ENCODE measurements at regions not wholly inside any gene's neighbourhood (a gene's known extent, or its start where the extent isn't known, plus 50 kb on each side); places are given as distances from the start of the nearest gene placed in this dataset.

DNA sequence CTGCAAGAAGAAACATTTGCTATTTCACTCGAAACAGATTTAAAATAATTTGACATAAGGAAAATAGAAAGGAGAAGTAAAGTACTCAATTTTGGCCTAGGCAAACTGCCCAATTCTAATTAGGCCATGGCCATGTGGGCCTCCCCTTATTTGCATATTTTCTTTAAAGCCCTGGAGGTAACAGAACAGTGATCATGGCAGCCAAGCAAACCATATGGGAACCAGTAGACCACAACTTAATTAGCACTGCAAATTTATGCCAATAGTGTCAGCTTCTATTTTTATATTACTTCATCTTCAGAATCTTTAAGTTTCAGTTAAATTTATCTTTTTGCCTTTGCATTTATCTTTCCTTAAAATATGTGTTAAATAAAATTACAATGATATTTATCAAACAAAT is 63.3 kb upstream of the THSD7A start:
- no peak for DNase-seq (ENCODE audit: low read depth in 2 of 2)

DNA sequence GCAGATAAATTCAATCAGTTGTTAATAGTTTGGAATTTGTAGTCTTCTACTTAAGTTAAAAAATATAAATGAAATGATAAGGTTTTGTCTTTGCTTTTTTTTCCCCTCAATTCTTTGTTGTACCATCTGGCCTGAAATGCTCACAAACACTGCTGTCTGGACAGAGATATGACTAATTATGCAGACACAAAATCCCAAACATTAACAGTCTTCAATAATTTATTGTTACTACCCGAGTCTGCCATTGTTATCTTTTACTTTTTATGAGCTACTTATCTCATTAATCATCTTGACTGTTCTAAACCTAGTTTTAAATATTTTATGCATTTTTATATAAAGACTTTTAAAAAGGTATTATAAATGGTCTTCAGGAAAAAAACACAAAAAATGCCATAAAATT is 64.7 kb upstream of the THSD7A start:
- no peak for DNase-seq (ENCODE audit: low read depth in 2 of 2)

DNA sequence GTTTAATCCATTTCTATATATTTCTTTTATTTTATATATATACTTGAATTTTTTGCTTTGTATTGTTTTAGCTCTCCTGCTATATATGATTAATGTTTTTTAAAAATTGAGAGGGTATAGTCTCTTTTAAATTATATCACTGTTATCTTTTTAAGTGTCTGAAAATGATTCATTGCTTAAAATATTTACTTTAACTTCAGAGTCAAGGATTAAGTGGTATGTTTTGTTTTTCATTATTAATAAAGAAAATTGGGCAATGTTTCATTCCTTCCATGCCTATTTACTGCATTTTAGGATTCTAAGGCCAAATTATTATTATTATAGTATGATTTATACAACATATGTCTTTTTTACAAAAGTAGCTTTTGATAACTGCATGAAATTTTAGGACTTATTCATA is 67.2 kb upstream of the THSD7A start:
- no peak for DNase-seq (ENCODE audit: low read depth in 2 of 2)

DNA sequence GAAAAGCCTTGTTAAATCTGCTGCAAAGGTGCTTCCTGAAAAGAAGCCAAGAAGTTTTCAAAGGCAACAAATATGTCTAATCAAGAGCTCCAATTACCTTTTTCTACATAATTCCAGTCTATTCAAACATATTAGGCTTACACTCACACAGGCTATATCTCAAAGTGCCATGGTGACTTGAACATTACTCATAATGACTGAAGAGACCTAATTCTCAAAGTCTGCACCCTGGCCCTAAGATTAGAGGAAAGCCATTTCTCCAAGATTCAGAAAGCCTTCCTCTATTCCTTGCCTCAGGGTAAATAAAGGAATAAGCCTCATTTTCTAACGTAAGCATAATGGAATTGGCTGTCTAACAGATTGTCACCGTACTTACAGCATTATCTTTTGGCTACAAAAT is 78.3 kb upstream of the THSD7A start:
- no peak for DNase-seq (ENCODE audit: low read depth in 2 of 2)

DNA sequence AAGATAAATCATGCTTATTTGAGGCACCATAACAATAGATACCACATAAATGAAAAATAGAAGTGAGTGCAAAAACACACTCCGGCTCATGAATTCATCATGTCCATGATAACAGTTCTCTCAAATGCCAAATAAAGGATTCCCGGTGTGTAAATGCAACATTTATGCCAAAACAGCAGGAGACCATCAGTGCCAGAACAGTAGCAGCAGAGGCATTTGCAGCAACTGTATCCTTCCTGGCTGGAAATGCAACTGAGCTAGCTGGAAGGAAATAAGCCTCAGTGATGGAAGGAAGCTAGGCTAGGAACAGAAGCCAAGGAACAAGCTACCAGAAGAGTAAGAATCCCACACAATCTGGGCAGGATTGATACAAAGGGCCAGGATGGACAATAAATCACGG is 79.9 kb upstream of the THSD7A start:
- DNase-seq (ENCODE audit: low read depth in 2 of 2) = no peak

DNA sequence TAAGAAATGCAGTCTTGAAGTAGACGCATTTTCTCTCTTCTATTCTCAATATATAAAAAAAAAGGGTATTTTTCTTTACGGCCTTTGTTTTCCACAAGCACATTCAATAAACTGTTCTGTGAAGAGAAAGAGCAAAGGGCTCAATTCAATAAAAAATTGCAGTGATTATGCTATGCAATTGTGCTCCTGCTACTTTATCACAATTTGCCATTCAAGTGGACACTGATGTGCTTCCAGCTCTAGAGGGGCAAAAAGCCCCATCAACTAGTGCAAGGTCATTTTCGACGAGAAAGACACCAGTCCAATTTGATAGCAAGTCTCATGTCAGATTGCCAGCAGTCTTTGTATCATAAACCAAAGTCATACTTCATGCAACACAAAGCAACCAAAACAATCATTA is 82.6 kb upstream of the THSD7A start:
- no peak for DNase-seq (ENCODE audit: low read depth in 2 of 2)

DNA sequence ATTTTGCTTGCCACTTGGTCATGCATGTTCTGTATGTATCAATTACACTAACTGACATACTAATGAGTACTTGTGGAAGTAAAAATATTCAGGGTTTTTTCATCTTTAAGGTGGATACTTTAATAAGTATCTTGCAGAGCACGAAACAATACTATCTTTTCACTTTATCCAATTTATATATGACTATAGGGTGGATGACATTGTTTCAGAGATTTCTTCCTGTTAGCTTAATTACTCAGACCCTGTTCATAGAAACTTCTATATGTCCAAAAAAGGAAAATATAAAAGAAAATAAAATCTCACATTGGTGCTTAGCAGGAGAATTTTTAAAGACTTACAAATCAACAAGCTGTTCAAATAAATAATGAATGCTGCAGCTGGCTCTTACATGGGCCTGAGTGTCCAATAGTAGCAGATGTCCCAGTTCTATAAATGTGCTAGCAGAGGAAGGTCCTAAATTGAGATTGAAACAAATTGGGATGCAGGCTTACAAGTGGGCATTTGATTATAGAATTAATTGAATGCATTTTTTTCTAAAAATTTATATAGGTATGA is 91.5 kb upstream of the THSD7A start:
- no peak for DNase-seq (ENCODE audit: low read depth in 2 of 2)

DNA sequence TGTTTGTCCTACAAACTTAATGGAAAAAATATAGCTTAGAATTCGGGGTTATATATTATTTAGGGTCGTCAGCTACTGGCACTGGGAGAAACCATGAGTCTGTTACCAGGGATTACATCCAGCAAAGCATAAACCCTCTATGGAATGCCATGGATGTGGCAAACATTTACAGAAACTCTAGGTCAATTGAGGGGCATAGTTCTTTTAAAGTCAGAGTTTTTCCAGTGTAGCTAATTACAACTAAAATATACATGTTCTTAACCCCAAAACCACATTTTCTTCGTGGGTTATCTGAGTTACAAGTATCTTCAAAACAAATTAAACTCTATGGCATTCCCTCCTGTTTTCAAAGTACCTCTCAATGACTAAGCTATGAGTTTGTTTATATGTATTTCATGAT is 99.3 kb upstream of the THSD7A start:
- DNase-seq (ENCODE audit: low read depth in 2 of 2) = no peak

DNA sequence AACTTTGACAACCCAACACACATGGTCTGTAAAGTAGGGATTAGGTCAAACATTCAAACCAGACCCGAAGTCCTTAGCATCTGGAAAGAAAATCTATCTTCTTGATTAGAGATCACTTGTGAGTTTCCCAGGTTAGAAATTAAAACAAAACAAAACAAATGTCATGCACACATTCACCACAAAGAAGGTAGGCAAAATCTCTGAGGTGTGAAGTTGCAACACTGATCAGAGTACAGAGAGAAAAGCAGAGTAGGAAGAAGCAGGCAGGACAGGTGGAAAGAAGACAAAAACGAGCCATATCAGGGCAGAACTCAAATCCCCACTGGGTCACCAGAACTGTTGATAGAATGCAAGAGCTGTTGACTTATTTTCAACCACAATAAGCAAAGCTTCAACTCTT is 102.8 kb upstream of the THSD7A start:
- DNase-seq (ENCODE audit: low read depth in 2 of 2) = no peak

DNA sequence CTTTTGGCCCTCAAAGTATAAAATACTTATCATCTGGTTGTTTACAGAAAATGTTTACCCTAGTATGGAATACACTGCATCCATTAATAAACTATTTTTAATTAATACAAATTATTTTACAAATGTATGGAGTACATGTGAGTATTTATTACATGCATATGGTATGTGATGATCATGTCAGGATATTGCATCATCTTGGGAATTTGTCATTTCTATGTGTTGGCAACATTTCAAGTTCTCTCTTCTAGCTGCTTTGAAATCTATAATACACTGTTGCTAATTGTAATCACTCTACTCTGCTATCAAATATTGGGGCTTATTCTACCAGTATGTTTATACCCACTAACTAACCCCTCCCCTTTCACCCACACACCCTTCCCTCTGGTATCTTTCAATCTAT is 103.9 kb upstream of the THSD7A start:
- no peak for DNase-seq (ENCODE audit: low read depth in 2 of 2)

DNA sequence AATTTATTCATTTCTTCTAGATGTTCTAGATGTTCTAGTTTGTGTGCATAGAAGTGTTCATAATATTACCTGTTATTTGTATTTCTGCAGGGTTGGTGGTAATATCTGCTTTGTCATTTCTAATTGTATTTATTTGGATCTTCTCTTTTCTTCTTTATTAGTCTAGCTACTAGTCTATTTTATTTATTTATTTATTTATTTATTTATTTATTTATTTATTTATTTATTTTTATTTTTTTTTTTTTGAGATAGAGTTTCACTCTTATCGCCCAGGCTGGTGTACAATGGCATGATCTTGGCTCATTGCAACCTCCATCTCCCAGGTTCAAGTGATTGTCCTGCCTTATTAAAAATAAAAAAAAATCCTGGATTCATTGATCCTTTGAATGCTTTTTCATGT is 114.8 kb upstream of the THSD7A start:
- DNase-seq (ENCODE audit: low read depth in 2 of 2) = no peak

DNA sequence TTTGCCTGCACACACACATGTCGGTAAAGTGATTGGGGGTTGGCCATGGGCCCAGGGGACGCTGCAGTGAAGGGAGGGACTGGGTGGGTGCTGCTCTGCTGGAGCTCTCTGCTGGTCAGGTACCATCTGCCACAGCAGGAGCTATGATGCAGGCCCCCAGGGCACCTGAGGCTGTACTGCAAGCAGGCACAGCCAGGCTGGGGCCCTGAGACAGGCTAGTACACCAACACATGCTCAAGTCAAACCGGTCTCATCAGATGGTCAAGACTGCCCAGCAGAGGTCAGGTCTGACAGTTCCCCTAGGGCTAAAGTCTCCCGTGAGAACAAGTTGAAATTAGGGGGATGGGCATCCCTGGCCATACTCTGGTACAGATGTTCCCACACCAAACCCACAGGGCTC is 118.3 kb upstream of the THSD7A start:
- DNase-seq (ENCODE audit: low read depth in 2 of 2) = no peak

DNA sequence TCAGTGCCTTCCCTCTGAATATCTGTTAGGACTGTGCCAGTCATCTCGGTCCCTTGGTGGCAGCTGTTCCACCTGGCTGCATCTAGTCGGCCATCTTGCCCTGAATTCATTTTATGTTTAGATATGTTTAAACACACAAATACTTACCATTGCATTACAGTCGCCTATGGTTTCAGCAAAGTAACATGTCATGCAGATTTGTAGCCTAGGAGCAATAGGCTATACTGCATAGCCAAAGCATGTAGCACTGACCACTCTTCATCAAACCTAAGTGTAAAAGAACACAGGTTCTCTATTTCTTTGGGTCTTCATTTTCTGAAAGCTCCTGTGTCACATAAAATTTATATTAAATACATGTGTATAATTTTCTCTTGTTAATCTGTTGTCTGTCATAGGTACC is 118.9 kb upstream of the THSD7A start:
- DNase-seq (ENCODE audit: low read depth in 2 of 2) = no peak

DNA sequence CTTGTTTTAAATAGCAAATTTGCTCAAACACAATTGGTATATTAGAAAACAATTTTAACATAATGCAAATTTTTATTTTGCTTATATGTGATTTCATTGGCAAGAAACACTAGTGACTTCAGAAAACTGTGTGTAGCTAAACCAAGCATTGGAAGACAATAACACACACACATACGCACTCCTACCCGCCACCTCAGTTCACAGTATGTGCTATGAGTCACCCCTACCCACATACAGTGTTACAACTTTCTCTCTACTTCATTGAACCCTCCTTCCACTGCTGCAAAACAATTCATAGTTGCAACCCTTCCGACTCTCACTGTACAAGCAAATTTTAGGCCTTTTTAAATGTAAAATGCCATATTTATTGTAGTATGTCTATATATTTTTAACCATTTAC is 119.9 kb upstream of the THSD7A start:
- DNase-seq (ENCODE audit: low read depth in 2 of 2) = no peak

DNA sequence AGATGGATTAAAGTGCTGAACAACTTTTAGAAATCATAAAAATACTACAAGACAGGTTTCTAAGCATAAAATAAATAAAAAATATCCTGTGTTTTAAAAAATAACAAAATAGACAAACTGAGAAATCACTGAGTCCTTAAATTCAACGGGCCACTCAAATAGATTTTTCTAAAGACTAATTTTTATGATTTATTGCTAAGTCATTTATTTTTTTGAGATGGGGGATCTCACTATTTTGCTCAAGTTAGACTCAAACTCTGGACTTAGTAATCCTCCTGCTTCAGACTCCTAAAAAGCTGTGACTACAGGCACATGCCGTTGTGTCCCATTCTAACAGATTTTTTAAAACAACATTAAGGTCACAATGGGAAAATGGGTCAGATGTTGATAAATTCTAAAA is 121.0 kb upstream of the THSD7A start:
- DNase-seq (ENCODE audit: low read depth in 2 of 2) = no peak

DNA sequence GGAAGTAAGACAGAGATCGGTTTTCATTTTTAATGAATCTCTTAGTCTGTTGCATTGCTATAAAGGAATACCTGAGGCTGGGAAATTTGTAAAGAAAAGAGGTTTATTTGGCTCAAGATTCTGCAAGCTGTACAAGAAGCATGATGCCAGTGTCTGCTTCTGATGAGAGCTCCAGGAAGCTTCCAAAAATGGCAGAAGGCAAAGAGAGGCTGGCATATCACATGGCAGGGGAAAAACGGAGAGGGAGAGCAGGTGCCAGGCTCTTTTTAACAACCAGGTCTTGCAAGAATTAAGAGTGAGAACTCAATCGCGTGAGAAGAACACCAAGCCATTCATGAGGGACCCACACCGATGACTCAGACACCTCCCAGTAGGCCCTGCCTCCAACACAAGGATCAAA is 125.0 kb upstream of the THSD7A start:
- no peak for DNase-seq (ENCODE audit: low read depth in 2 of 2)

DNA sequence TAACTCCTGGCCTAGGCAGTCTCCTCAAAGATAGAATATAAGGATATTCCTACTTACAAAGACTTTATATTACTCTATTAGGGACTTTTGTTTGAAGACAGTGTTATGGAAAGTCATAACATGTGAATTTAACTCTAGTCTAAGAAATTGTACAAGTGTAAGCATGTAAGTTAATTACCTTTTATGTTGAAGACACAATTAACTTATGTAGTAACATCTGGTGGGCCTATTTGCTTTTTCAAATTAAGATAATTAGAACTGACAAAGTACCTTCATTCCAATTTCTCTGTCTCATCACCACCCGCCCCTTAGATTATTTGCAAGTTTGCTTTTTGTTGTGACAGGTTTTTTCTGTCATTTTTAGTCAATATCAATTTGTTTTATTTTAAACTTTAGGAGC is 126.0 kb upstream of the THSD7A start:
- no peak for DNase-seq (ENCODE audit: low read depth in 2 of 2)

DNA sequence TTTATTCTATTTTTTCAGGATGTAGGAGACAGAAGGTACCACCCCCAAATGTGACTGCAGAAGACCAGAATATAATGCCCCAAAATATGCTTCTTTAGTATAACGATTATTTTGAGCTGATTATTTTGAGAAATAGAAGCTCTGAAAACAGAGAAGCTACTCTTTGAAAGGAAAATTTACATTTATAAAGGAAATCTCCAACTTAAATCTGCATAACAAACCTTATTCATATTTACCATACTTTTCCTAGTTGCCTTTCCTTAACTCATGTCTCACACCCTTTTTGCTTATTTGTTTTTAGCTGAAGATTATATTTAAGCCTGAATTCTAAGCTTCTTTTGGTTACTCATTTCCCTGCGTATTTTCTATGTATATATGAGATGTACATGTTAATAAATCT is 127.1 kb upstream of the THSD7A start:
- DNase-seq (ENCODE audit: low read depth in 2 of 2) = no peak

DNA sequence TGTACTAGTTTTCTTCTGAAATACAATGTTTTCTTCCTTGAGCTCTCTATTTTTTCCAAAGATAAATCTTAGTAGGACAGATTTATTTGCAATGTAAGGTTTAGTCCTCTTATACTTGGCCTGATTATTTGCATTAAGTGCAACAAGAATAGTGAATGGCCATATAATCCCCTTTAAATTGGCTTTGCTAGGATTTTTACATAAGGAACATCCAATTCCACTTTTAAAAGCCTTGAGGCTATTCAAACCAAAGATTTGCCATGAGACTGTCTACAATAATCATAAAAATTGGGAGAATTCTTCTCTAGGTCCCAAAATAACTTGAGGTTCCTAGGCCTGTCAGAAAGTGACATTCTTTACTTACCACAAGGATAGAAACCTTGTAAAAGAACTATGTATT is 128.6 kb upstream of the THSD7A start:
- no peak for DNase-seq (ENCODE audit: low read depth in 2 of 2)

DNA sequence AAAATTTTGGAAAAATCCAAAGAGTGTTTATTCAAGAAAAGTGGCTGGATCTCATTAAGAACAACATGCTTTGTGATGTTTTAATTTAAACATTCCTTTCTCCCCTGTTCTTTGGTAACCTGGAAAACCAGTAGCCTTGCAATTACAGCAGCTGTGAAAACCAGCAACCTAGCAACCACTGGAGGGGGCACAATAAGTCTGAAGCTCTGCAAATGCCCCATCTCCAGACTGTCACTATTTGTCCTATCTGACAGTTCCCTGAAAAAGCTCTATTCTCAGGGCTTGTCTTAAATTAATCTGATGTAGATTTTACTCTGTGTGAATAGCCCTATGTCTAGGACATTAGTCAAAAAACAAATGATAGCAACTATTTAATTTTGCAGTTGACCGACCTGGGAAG is 137.6 kb upstream of the THSD7A start:
- no peak for DNase-seq (ENCODE audit: low read depth in 2 of 2)

DNA sequence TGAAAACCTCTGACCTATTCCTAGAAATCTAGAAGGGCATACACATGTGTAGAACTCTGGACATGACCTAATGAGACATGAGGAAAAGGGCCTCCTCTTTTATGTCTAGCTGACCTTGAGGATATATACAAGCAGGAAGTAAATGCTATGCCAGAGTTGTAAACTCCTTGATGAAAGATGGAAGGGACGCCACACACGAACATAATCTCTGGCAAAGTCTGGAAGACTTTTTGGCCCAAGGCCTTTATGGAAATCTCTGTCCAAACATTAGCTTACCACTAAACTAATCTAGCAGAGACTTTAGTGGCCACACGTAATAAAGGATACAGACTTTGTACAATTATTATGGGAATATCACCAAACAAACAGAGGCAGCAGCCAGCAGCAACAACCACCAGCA is 138.1 kb upstream of the THSD7A start:
- no peak for DNase-seq (ENCODE audit: low read depth in 2 of 2)

DNA sequence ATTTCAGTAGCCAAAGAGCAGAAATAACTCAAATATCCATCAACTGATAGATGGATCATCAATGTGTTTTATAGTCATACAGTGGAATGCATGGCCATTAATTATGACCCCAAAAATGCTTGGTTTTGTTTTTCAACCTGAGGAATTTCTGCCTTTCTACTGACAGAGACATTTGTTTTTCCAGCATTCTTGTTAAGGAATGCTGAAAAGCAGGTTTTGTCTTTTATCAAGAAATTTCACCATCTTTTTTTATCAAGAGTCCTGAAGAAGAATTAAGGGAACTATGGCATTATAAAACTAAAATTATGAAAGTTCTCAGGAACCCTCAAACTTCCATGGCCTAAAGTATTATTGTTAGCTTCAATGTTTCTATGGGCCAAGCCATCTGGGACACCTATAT is 153.4 kb upstream of the THSD7A start:
- no peak for DNase-seq (ENCODE audit: low read depth in 2 of 2)

DNA sequence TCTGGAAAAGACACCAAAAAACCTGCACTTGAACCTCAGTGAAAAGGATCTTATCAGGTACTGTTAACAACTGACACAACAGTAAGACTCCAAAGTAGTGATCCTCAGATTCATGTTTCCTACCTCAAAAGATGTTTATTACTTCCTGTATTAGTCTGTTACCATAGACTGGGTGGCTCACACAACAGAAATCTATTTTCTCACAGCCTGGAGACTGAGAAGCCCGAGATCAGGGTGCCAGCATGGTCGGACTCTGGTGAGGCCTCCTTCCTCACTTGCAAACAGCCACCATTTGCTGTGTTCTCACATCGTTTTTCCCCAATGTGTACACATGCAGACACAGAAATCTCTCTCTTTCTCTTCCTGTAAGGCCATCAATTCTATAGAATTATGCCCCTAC is 154.0 kb upstream of the THSD7A start:
- no peak for DNase-seq (ENCODE audit: low read depth in 2 of 2)

DNA sequence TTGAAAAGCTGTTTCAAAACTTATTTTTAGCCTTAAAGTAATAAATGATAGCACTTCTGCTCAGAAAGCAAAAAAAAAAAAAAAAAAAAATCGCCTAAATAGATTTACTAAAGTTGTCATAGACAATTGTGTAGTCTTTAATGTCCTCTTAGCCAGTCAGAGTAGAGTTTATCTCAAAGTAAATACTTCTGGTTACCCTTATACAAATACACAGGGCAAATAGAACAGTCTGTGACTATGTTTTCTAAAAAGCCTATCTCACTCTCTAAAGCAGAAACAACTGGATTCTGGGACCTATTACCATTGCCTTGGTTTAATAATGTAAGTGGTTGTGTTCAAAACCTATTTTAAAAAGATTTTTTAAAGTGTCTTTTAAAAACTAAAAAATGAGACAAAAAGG is 156.2 kb upstream of the THSD7A start:
- DNase-seq (ENCODE audit: low read depth in 2 of 2) = no peak

DNA sequence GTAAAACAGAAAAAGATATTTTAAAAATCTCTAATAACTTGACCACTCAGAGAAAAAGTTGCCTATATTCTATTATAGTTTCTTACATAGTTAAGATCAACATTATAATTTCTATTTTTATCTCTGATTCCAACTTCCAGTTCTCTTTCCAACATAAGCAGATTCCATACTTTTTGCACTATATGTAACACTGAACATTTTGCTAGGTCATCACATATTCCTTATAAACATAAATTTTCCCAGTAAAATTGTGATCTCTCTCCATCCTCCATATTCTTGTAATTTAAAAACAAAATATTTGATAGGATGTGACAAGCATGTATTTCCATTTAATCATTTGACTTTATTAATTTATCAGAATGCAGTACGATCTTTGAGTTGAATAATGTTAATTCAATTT is 170.4 kb upstream of the THSD7A start:
- no peak for DNase-seq (ENCODE audit: low read depth in 2 of 2)

All from stimulated activated CD8-positive, alpha-beta memory T cell treated with anti-CD3 and anti-CD28 coated beads, Interleukin-7, amount 100 ng/mL, for 4 hours (primary cell).